IPS DF 4.7 (cell line): ENCODE measurements at regions not wholly inside any gene's neighbourhood (a gene's known extent, or its start where the extent isn't known, plus 50 kb on each side); places are given as distances from the start of the nearest gene placed in this dataset.

Experiments used
- DNase-seq: peaks from one replicate; pipeline ENCODE4 v3.0.0-alpha.2; 2013; ENCODE audit warnings: low spot score; ENCODE audit errors: extremely low read depth

- no peak for DNase-seq
These were observed 65.0 kb upstream of the POU2AF1 start for GRCh38 chr11:111444040-111444439.

- no peak for DNase-seq
These were observed 64.6 kb upstream of the POU2AF1 start for GRCh38 chr11:111443640-111444039.

GRCh38 chr11:111443032-111443431 lies 64.0 kb upstream of the POU2AF1 start:
- DNase-seq = no peak

- no peak for DNase-seq
These were observed 62.4 kb upstream of the POU2AF1 start for GRCh38 chr11:111441443-111441842.

- no peak for DNase-seq
These were observed 61.5 kb upstream of the POU2AF1 start for GRCh38 chr11:111440416-111441205.

- no peak for DNase-seq
These were observed 60.8 kb upstream of the POU2AF1 start for GRCh38 chr11:111439901-111440300.

GRCh38 chr11:111438846-111439520 lies 59.9 kb upstream of the POU2AF1 start:
- DNase-seq = no peak

GRCh38 chr11:111438168-111438567 lies 59.1 kb upstream of the POU2AF1 start:
- no peak for DNase-seq

GRCh38 chr11:111435046-111435698 lies 56.1 kb upstream of the POU2AF1 start:
- DNase-seq = no peak

- DNase-seq = peak; percentile 41
These were observed 50.0 kb upstream of the POU2AF1 start for GRCh38 chr11:111429066-111429506.
